SK-N-MC (cell line): ENCODE measurements at regions not wholly inside any gene's neighbourhood (a gene's known extent, or its start where the extent isn't known, plus 50 kb on each side); places are given as distances from the start of the nearest gene placed in this dataset.
"Not testable (repeated sequence)": the region's sequence is repeated elsewhere in the genome, so short reads cannot be mapped to it uniquely, and the experiment has no call there.

Source experiments
- DNase-seq: peaks from one replicate; pipeline ENCODE4 v3.0.0-alpha.2; 2011; ENCODE audit warnings: low read depth, low spot score
- H3K27ac ChIP-seq: fragments of 200-600 bp; sonication (generic); 2 replicates; pipeline ENCODE4 v1.5.1; 2016; ENCODE audit warnings: mixed run types
- H3K36me3 ChIP-seq: fragments of 200-600 bp; sonication (generic); 2 replicates; pipeline ENCODE4 v1.6.1; 2017; ENCODE audit warnings: antibody characterized with exemption, low read length, mixed read lengths; ENCODE audit not compliant: insufficient read depth
- H3K4me3 ChIP-seq: fragments of 200-600 bp; sonication (generic); 2 replicates; pipeline ENCODE4 v1.5.1; 2016
- H3K9ac ChIP-seq: fragments of 200-600 bp; sonication (generic); 2 replicates; pipeline ENCODE4 v1.8.0; 2017; ENCODE audit warnings: mixed run types, mixed read lengths; ENCODE audit not compliant: insufficient read length
- H3K9me3 ChIP-seq: fragments of 200-600 bp; sonication (generic); 2 replicates; pipeline ENCODE4 v1.6.1; 2017; ENCODE audit warnings: low read depth, mild to moderate bottlenecking, antibody characterized with exemption, low read length, moderate library complexity, mixed read lengths
- EZH2 ChIP-seq: fragments of 200-600 bp; sonication (generic); IDR thresholded peaks from one replicate; pipeline ENCODE4 v1.6.1; 2017; ENCODE audit warnings: antibody characterized with exemption
- FOXP2 ChIP-seq: optimal IDR thresholded peaks from 2 replicates; pipeline ENCODE3; 2011; ENCODE audit warnings: mild to moderate bottlenecking, moderate library complexity; ENCODE audit not compliant: insufficient read depth; ENCODE audit errors: extremely low read length, control extremely low read depth
- POLR2AphosphoS5 ChIP-seq: IDR thresholded peaks from 2 replicates; pipeline ENCODE4 v1.6.1; 2012; ENCODE audit warnings: mild to moderate bottlenecking, low read depth, low read length, borderline replicate concordance

DNA sequence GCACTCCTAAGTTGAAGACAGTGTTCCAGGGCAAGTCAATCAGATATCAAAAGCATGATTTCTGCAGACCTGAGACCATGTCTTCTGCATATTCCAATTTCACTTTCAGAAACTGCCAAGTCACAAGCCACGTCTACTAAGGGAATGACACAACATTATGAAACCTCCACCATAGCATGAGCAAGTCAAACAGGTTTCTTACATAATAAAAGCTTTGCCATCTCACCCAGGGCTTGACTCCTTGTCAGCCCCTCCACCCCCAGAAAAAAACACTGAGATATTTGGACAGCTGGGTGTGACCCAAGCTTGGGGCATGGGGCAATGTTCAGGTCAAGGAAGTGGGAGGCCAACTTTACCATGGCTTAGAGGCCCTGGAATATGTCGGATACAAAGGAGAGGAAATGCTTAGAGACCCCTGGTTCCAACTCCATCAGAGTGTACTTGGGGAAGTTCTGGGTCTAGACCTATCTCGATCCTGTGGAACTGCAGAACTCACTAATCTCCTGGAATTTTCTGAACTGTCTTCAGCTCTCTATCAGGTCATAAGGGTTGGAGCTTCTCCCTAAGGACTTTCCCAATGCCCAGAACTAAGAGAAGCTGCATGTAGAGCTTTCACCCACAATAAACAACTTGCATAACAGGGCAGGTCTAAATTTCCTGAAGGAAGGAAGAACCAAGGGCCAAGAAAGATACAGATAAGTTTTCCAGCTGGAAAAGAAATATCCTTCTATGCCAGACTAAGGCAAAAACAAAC is 80.6 kb upstream of the NAMPT start:
- TF ChIP-seq POLR2AphosphoS5: no peak
- TF ChIP-seq FOXP2: no peak
- no peak for TF ChIP-seq EZH2
- no peaks in the 10 kb centered on the region for H3K9me3 ChIP-seq
- DNase-seq: no peak
- no peak overlapping the region for H3K4me3 ChIP-seq
- no peak overlapping the region for H3K27ac ChIP-seq
- no peak overlapping the region for H3K9ac ChIP-seq
- H3K36me3 ChIP-seq: no peaks in the 10 kb centered on the region

DNA sequence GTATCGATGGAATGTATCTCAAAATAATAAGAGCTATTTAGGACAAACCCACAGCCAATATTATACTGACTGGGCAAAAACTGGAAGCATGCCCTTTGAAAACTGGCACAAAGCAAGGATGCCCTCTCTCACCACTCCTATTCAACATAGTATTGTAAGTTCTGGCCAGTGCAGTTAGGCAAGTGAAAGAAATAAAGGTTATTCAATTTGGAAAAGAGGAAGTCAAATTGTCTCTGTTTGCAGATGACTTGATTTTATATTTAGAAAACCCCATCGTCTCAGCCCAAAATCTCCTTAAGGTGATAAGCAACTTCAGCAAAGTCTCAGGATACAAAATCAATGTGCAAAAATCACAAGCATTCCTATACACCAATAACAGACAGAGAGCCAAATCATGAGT is 77.7 kb upstream of the NAMPT start:
- H3K36me3 ChIP-seq, H3K4me3 ChIP-seq, H3K27ac ChIP-seq, H3K9me3 ChIP-seq, DNase-seq, H3K9ac ChIP-seq: not testable (repeated sequence)

DNA sequence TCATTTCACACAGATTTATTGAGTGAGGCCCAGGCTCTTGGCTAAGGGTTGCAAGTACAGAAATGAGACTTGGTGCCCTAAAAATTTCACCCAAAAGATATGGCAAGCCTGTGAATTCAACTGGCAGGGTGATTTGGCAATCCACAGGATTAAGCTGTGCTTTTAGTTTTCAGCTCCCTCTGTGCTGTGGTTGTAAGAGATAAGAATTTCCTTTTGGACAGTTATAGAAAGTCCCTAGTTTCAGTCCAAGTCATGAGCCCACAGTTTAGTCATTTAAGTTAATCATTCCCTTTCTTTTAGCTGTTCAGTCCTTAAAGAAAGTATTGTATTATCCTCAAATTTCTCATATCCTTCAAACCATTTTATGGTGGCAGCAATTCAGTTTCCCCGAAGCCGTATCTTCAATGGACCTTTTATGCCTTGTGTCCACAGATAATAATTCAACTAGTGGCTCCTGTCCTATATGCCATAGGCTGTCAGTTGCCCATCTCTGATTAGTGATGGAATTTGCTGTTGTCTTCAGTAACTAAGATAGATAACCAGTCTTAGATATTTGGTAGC is 73.4 kb upstream of the NAMPT start:
- Histone ChIP-seq H3K36me3 (no peaks in the 10 kb centered on the region), H3K4me3 (no peak overlapping the region), H3K27ac (no peak overlapping the region), H3K9ac (no peak overlapping the region), H3K9me3 (no peaks in the 10 kb centered on the region)
- DNase-seq: no peak
- TF ChIP-seq EZH2 (no peak), FOXP2 (no peak), POLR2AphosphoS5 (no peak)

DNA sequence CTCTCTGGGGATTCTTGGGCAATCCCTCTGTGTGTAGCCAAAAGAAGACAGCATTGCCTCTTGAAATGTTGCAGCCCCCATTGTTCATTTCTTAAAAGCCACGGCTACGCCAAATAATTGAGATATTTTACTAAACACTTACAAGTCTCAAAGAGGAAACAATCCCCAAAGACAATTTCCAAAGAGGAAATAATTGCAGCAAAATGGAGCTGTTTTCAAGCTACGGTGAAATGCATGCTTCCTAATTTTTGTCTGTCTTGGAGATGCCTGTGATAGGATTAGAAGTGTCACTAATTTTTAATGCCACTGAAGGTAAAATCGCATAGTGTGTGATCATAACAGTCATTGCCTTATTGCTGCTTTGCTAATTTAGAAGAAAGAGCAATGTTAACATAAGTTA is 72.9 kb upstream of the NAMPT start:
- Histone ChIP-seq H3K9me3 (no peaks in the 10 kb centered on the region), H3K36me3 (no peaks in the 10 kb centered on the region), H3K4me3 (no peak overlapping the region), H3K27ac (no peak overlapping the region), H3K9ac (no peak overlapping the region)
- DNase-seq: no peak
- no peak for TF ChIP-seq FOXP2
- no peak for TF ChIP-seq EZH2
- no peak for TF ChIP-seq POLR2AphosphoS5

DNA sequence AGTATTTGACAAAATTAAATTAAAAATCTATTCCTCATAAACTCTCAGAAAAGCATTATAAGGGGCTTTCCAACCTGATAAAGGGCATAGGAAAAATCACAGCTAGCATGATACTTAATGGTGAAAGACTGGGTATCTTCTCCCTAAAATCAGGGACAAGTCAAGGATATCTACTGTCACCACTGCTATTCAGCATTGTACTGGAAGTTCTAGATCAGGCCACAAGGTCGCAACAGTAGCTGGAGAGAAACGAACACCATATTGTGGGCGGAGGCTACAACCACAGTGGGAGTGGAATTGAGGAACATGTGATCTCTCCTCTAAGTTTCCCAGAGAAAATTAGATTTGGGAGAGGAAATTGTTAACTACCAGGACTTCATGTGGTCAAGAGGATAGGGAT is 70.0 kb upstream of the NAMPT start:
- no peak for DNase-seq
- Histone ChIP-seq H3K27ac (no peak overlapping the region), H3K9me3 (no peaks in the 10 kb centered on the region), H3K36me3 (no peaks in the 10 kb centered on the region), H3K4me3 (no peak overlapping the region), H3K9ac (no peak overlapping the region)
- TF ChIP-seq EZH2: no peak
- TF ChIP-seq POLR2AphosphoS5: no peak
- no peak for TF ChIP-seq FOXP2

DNA sequence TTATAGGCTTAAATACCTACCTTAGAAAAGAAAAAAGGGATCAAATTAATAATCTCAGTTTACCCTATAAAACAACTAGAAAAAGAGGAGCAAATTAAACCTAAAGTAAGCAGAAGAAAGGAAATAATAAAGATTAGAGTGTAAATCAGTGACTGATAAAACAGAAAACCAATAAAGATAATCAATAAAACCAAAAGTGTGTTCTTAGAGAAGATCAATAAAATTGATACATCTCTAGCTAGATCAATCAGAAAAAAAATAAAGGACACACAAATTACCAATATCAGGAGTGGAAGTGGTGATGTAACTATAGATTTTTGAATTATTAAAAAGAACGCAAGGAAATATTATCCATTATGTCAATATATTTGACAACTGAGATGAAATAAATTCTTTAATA is 69.2 kb upstream of the NAMPT start:
- Histone ChIP-seq H3K36me3 (no peaks in the 10 kb centered on the region), H3K4me3 (no peak overlapping the region)

DNA sequence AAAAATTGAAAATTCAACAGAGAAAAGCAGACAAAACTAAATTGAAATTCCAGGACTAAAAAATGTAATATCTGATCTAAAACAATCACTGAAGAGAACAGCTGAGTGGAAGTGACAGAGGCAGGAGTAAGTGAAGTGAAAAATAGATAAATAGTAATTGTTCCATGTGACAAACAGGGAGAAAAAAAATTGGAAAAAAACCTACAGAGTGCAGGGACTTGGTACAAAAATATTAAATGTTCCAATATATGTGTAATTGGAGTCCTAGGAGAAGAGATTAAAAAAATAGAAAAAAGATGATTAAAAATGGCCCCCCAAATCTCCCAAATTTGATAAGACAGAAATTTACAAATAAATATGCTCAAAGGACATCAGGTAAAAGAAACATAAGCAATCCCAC is 63.4 kb upstream of the NAMPT start:
- H3K9ac ChIP-seq: no peak overlapping the region
- no peaks in the 10 kb centered on the region for H3K36me3 ChIP-seq
- no peaks in the 10 kb centered on the region for H3K9me3 ChIP-seq
- H3K4me3 ChIP-seq: no peak overlapping the region
- no peak overlapping the region for H3K27ac ChIP-seq
- no peak for DNase-seq
- TF ChIP-seq FOXP2 (no peak), POLR2AphosphoS5 (no peak)

More for the DNA sequence above, 69.2 kb upstream of the NAMPT start:
- TF ChIP-seq FOXP2: no peak
- Histone ChIP-seq H3K27ac (no peak overlapping the region), H3K9me3 (no peaks in the 10 kb centered on the region), H3K9ac (no peak overlapping the region)
- no peak for DNase-seq

DNA sequence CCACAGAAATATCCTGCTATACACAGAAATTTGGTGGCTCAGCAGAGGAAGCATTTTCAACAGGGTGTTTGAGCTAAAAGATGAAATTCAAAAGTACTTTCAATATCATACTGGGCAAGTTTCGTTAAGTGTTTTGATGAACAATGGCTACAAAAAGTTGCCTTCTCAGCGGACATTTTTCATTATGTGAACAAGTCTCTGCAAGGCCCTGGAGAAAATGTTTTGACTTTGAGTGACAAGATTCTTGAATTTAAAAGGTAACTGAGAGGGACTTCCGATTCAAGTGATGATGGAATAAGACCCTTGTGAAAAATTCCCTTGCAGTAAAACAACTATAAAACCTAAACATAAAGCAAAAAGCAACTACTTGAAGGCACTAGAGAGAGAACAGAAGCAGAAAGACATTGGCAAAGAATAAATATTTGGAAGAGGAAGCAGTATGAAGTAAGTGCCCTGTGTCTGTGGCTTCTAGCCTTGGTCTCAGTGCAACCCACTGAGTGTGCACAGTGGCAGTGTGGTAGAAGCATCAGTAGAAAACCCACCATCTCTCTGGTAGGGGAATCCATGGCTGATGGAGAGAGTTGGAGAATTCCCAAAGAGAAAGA is 62.5 kb upstream of the NAMPT start:
- Histone ChIP-seq H3K4me3 (no peak overlapping the region), H3K27ac (no peak overlapping the region), H3K9me3 (no peaks in the 10 kb centered on the region), H3K9ac (no peak overlapping the region), H3K36me3 (no peaks in the 10 kb centered on the region)
- DNase-seq: no peak
- TF ChIP-seq FOXP2 (no peak), POLR2AphosphoS5 (no peak), EZH2 (no peak)

DNA sequence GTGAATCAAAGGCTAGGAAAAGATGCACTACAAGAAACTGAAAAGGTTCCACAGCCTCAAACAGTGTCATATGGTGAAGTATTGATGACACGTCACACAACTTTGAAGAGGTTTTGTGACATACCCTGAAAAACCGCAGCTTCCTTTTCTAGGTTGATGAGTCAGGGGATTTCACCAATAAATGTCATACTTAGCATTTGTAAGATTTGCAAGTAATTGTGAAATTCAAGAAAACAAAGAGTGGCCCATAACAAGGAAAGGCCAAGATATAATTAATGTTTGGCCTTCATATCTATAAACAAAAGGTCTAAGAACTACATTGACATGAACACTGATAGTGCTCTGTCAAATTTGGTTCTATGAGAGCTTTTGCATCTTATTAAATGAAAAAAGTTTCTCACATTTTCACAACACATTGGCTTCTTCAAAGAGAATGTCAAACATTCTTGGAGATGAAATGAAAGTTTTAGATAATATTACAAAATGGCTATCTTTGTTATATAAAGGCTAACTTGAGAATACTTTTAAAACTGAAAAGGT is 62.0 kb upstream of the NAMPT start:
- TF ChIP-seq POLR2AphosphoS5 (no peak), FOXP2 (no peak), EZH2 (no peak)
- Histone ChIP-seq H3K9me3 (no peaks in the 10 kb centered on the region), H3K4me3 (no peak overlapping the region), H3K9ac (no peak overlapping the region), H3K36me3 (no peaks in the 10 kb centered on the region), H3K27ac (no peak overlapping the region)
- DNase-seq: peak; percentile 50
